Uterus (tissue), 2 donors: ENCODE measurements at regions not wholly inside any gene's neighbourhood (a gene's known extent, or its start where the extent isn't known, plus 50 kb on each side); places are given as distances from the start of the nearest gene placed in this dataset.

Experiments
- CTCF ChIP-seq, 4 experiments: fragments of 200-600 bp in 2 of 4; fragments of 450-650 bp in 2 of 4; sonication (generic) in 2 of 4; IDR thresholded peaks; one replicate each; pipeline ENCODE4 v1.5.1; 2016 to 2019; ENCODE audit warnings: antibody characterized with exemption in 4 of 4, mild to moderate bottlenecking in 2 of 4, moderate library complexity in 1 of 4
- POLR2A ChIP-seq, 2 donors: fragments of 450-650 bp; IDR thresholded peaks; one replicate each; pipeline ENCODE4 v1.6.1; 2016; ENCODE audit warnings: antibody characterized with exemption in 2 of 2, mild to moderate bottlenecking in 1 of 2, moderate library complexity in 1 of 2

- TF ChIP-seq CTCF (IDR thresholded peaks at IDR 0.05): no peak
- no peak for TF ChIP-seq POLR2A (IDR thresholded peaks at IDR 0.05)
Measured at GRCh38 chr3:23653647-23654525, 151.9 kb upstream of the UBE2E1 start.
